WTC11 (cell line): ENCODE measurements at regions not wholly inside any gene's neighbourhood (a gene's known extent, or its start where the extent isn't known, plus 50 kb on each side); places are given as distances from the start of the nearest gene placed in this dataset.

Source experiments
- IRF2 ChIP-seq: sonication (generic); formaldehyde crosslinking; IDR thresholded peaks from 2 replicates; pipeline ENCODE4 v1.8.0; 2022; ENCODE audit warnings: low read depth, missing genetic modification reagents, borderline replicate concordance
- TCF7 ChIP-seq: sonication (generic); formaldehyde crosslinking; IDR thresholded peaks from 2 replicates; pipeline ENCODE4 v1.8.0; 2022; ENCODE audit warnings: mild to moderate bottlenecking, low read depth, missing genetic modification reagents, moderate library complexity
- ZNF671 ChIP-seq: fragments of 250-450 bp; sonication (Bioruptor Pico); IDR thresholded peaks from 2 replicates; pipeline ENCODE4 v1.8.0; 2021; ENCODE audit warnings: mild to moderate bottlenecking
- TF ChIP-seq, protein P1 (sequence below): sonication (generic); formaldehyde crosslinking; IDR thresholded peaks from 2 replicates; pipeline ENCODE4 v1.8.1; 2023; ENCODE audit warnings: mild to moderate bottlenecking, missing genetic modification reagents, moderate library complexity
- TF ChIP-seq, protein P2 (sequence below): sonication (generic); formaldehyde crosslinking; IDR thresholded peaks from 2 replicates; pipeline ENCODE4 v1.8.1; 2023; ENCODE audit warnings: mild to moderate bottlenecking, missing genetic modification reagents

DNA sequence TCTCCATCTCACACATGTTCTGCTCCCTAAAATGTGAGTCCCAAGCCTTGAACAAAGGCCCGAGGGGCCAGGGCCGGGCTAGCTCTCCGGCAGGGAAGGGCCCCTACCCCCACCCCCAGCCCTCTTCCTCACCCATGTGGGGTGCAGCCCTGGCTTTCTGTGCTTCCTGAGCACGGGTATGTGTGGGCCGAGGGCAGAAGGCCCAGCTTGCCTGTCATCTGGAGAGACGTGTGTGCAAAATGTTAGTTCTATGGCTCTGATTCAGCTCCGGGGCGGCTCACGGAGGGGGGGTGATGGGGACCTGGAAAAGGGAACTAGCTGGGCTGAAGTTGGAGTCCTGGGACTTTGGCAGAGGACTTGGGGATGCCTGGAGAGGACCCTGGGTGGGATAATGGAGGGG, 90.3 kb upstream of the ARAP3 start:
- TF ChIP-seq, protein P1, sequence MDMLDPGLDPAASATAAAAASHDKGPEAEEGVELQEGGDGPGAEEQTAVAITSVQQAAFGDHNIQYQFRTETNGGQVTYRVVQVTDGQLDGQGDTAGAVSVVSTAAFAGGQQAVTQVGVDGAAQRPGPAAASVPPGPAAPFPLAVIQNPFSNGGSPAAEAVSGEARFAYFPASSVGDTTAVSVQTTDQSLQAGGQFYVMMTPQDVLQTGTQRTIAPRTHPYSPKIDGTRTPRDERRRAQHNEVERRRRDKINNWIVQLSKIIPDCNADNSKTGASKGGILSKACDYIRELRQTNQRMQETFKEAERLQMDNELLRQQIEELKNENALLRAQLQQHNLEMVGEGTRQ (CRISPR knock-in tag) = no peak
- TF ChIP-seq, protein P2, sequence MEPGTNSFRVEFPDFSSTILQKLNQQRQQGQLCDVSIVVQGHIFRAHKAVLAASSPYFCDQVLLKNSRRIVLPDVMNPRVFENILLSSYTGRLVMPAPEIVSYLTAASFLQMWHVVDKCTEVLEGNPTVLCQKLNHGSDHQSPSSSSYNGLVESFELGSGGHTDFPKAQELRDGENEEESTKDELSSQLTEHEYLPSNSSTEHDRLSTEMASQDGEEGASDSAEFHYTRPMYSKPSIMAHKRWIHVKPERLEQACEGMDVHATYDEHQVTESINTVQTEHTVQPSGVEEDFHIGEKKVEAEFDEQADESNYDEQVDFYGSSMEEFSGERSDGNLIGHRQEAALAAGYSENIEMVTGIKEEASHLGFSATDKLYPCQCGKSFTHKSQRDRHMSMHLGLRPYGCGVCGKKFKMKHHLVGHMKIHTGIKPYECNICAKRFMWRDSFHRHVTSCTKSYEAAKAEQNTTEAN = no peak
- TF ChIP-seq IRF2 (CRISPR knock-in tag) (no peak), TCF7 (CRISPR knock-in tag) (no peak), ZNF671 (CRISPR knock-in tag) (no peak)
